ENCODE measurements at regions not wholly inside any gene's neighbourhood (a gene's known extent, or its start where the extent isn't known, plus 50 kb on each side); places are given as distances from the start of the nearest gene placed in this dataset.

GRCh38 chr4:45778514-45778913, 345.3 kb downstream of the GABRG1 start:
- no peak for DNase-seq (ENCODE audit: low spot score)

GRCh38 chr4:45776146-45776545, 347.7 kb downstream of the GABRG1 start:
- no peak for DNase-seq (ENCODE audit: low spot score)

- DNase-seq (ENCODE audit: low spot score), result no peak
These were observed 352.9 kb downstream of the GABRG1 start for GRCh38 chr4:45770958-45771357.

GRCh38 chr4:45765521-45765920, 358.3 kb downstream of the GABRG1 start:
- DNase-seq (ENCODE audit: low spot score), result no peak

GRCh38 chr4:45751877-45752530, 371.9 kb downstream of the GABRG1 start:
- DNase-seq (ENCODE audit: low spot score), result no peak

GRCh38 chr4:45750721-45751120, 373.1 kb downstream of the GABRG1 start:
- DNase-seq (ENCODE audit: low spot score), result no peak

GRCh38 chr4:45745741-45746140, 378.1 kb downstream of the GABRG1 start:
- DNase-seq (ENCODE audit: low spot score), result no peak

GRCh38 chr4:45741897-45742296, 382.0 kb downstream of the GABRG1 start:
- DNase-seq (ENCODE audit: low spot score), result no peak

GRCh38 chr4:45732161-45732560, 391.7 kb downstream of the GABRG1 start:
- no peak for DNase-seq (ENCODE audit: low spot score)

- no peak for DNase-seq (ENCODE audit: low spot score)
These were observed 407.8 kb downstream of the GABRG1 start for GRCh38 chr4:45716093-45716492.

- DNase-seq (ENCODE audit: low spot score), result no peak
These were observed 409.9 kb downstream of the GABRG1 start for GRCh38 chr4:45713996-45714395.

GRCh38 chr4:45701621-45702020, 422.2 kb downstream of the GABRG1 start:
- DNase-seq (ENCODE audit: low spot score), result no peak

- DNase-seq (ENCODE audit: low spot score), result no peak
These were observed 430.1 kb downstream of the GABRG1 start for GRCh38 chr4:45693746-45694145.

GRCh38 chr4:45692131-45692735, 431.6 kb downstream of the GABRG1 start:
- no peak for DNase-seq (ENCODE audit: low spot score)

GRCh38 chr4:45688341-45688740, 435.5 kb downstream of the GABRG1 start:
- DNase-seq (ENCODE audit: low spot score), result no peak

GRCh38 chr4:45679411-45679810, 444.4 kb downstream of the GABRG1 start:
- DNase-seq (ENCODE audit: low spot score), result no peak

- DNase-seq (ENCODE audit: low spot score), result no peak
These were observed 455.7 kb downstream of the GABRG1 start for GRCh38 chr4:45668128-45668527.

GRCh38 chr4:45663628-45664081, 460.2 kb downstream of the GABRG1 start:
- no peak for DNase-seq (ENCODE audit: low spot score)

GRCh38 chr4:45663003-45663402, 460.9 kb downstream of the GABRG1 start:
- peak; percentile 35 for DNase-seq (ENCODE audit: low spot score)

GRCh38 chr4:45661893-45662292, 462.0 kb downstream of the GABRG1 start:
- DNase-seq (ENCODE audit: low spot score), result no peak

GRCh38 chr4:45650545-45650944, 473.3 kb downstream of the GABRG1 start:
- no peak for DNase-seq (ENCODE audit: low spot score)

GRCh38 chr4:45648846-45649245, 475.0 kb downstream of the GABRG1 start:
- DNase-seq (ENCODE audit: low spot score), result no peak

- DNase-seq (ENCODE audit: low spot score), result no peak
These were observed 476.0 kb downstream of the GABRG1 start for GRCh38 chr4:45647823-45648222.
